MM.1S (cell line): ENCODE measurements at regions not wholly inside any gene's neighbourhood (a gene's known extent, or its start where the extent isn't known, plus 50 kb on each side); places are given as distances from the start of the nearest gene placed in this dataset.

Source experiments
- CTCF ChIP-seq: fragments of 300-600 bp; sonication (generic); IDR thresholded peaks from 2 replicates; pipeline ENCODE4 v1.5.1; 2016; ENCODE audit warnings: antibody characterized with exemption, low read length, mixed read lengths
- EZH2phosphoT487 ChIP-seq: fragments of 300-600 bp; sonication (generic); IDR thresholded peaks from 2 replicates; pipeline ENCODE4 v1.6.1; 2018; ENCODE audit warnings: antibody characterized with exemption, low read length

GRCh38 chr14:26204728-26205479, 392.9 kb downstream of the NOVA1 start:
- TF ChIP-seq CTCF (no peak), EZH2phosphoT487 (no peak)
